ENCODE measurements at regions not wholly inside any gene's neighbourhood (a gene's known extent, or its start where the extent isn't known, plus 50 kb on each side); places are given as distances from the start of the nearest gene placed in this dataset.

DNA sequence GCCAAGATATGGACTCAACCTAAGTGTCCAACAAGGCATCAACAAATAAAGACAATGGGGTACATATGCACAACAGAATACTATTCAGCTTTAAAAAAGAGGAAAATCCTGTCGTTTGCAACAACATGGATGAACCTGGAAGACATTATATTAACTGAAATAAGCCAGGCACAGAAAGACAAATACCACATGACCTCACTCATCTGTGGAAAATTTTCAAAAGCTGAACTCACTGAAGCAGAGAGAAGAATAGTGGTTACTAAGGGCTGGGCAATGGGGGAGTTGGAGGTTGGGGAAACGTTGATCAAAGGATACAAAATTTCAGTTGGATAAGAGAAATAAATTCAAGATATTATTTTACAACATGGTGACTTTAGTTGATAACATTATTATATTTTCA is 221.4 kb upstream of the PITRM1 start:
- TF ChIP-seq GATA3 (IDR thresholded peaks at IDR 0.05; ENCODE audit: low read depth, low read length) = no peak
- TF ChIP-seq GATA2 (IDR thresholded peaks at IDR 0.05; ENCODE audit: low read depth, low read length) = no peak

DNA sequence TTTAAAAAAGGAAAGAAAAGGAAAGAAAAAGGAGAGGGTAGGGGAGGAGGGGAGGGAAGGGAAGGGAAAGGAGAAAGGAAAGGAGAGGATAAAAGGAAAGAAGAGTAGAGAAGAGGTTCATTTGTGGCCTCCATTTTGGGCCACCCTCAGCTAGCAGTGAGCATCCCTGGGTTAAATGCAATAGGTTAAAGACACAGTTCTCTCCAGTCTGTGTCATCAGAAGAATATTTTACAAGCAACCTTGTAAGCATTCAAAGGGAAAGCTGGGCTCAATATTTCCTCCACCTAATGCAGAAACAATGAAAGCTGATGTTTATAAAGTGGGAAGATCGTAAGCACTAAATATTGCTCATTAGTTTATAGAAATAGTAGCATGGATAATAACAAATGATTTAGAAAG is 219.1 kb upstream of the PITRM1 start:
- TF ChIP-seq GATA3 (IDR thresholded peaks at IDR 0.05; ENCODE audit: low read depth, low read length) (no peak), GATA2 (IDR thresholded peaks at IDR 0.05; ENCODE audit: low read depth, low read length) (no peak)

DNA sequence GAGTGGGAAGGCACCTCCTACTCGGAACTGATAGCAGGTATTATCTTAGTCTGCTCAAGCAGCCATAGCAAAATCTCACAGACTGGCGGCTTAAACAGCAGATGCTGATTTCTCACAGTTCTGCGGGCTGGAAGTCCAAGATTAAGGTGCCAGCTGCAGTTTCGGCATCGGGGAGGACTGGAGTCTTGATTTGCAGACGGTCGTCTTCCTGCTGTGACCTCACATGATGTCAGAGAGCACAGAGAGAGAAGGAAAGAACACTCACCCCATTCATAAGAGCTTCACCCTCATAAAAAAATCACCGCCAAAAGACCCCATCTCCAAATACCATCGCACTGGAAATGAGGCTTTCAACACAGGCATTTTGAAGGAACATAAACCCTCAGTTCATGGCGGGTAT is 216.5 kb upstream of the PITRM1 start:
- TF ChIP-seq GATA3 (IDR thresholded peaks at IDR 0.05; ENCODE audit: low read depth, low read length) (no peak), GATA2 (IDR thresholded peaks at IDR 0.05; ENCODE audit: low read depth, low read length) (no peak)

DNA sequence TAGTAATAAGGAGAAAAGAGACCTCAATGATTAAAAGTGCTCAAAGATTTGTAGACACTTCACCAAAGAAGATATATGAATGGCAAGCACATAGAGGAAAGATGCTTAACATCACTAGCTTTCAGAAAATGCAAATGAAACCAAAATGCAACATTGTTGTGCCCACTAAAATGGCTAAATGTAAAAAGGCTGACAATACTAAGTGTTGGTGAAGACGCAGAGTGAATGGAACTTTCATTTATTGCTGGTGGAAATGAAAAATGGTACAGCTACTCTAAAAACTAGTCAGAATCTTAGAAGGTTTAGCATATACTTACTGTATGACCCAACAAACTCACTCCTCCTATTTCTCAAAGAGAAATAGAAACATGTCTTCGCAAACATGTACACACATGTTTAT is 212.9 kb upstream of the PITRM1 start:
- TF ChIP-seq GATA2 (IDR thresholded peaks at IDR 0.05; ENCODE audit: low read depth, low read length) = no peak
- TF ChIP-seq GATA3 (IDR thresholded peaks at IDR 0.05; ENCODE audit: low read depth, low read length) = no peak

DNA sequence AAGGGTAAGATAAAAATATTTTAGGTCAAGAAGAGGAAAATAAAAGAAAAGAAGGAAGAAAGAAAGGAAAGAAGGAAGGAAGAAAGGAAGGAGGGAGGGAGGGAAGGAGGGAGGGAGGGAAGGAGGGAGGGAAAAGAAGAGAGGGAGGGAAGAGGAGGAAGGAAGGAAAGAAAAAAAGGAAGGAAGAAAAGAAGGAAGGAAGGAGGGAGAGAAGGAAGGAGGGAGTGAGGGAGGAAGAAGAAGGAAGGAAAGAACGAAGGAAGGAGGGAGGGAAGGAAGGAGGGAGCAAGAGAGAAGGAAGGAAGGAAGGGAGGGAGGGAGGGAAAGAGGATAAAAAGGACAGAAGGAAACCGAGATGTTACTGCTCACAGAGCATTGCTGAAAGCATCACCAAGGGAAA is 209.5 kb upstream of the PITRM1 start:
- no peak for TF ChIP-seq GATA3 (IDR thresholded peaks at IDR 0.05; ENCODE audit: low read depth, low read length)
- no peak for TF ChIP-seq GATA2 (IDR thresholded peaks at IDR 0.05; ENCODE audit: low read depth, low read length)

DNA sequence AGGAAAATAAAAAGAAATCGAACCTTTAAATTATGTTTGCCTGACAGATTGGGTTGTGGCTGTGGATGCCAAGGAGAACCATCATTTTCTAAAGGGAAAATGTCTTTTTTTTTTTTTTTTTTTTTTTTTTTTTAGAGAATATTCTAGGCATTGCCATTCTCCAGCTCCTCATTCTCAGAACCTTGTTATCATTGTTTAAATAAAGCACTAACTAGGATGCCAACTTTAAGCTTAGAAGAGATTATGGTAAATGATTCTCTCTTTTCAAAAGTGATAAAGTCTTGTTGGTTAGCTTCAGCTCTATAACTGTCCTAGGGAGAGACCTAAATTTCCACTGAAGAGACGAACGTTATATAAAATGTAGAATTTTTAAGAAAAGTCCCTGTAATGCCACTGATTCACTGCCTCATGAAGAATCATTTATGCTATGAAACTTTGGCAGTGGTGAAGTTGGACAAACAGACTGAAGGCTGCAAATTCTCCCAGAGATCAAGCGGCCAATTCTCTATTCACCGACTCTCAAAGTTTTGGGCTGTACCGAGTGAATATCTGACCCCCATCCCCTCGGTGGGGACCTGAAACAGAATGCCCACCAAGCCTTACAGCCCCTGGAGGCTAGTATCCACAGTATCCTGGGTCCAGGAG is 207.9 kb upstream of the PITRM1 start:
- TF ChIP-seq GATA3 (IDR thresholded peaks at IDR 0.05; ENCODE audit: low read depth, low read length) (no peak), GATA2 (IDR thresholded peaks at IDR 0.05; ENCODE audit: low read depth, low read length) (no peak)

DNA sequence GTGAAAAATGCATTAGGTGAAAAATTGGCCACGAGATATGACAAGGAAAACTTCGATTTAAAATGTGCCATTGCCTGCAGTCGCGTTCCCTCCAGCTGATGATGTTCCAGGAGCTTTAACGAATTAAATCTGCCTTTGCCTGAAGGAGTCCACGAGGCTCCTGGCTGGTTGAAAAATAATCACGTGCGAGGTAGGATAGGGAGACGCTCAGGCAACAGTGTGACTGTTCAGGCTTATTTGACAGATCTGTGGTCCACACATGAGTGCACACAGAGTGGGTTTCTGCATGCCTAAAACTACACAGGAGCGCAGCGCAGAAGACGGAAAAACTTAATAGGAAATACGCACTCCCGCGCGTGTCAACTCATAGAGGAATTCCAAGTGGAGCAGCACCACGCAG is 204.0 kb upstream of the PITRM1 start:
- TF ChIP-seq GATA2 (IDR thresholded peaks at IDR 0.05; ENCODE audit: low read depth, low read length) (no peak), GATA3 (IDR thresholded peaks at IDR 0.05; ENCODE audit: low read depth, low read length) (no peak)

DNA sequence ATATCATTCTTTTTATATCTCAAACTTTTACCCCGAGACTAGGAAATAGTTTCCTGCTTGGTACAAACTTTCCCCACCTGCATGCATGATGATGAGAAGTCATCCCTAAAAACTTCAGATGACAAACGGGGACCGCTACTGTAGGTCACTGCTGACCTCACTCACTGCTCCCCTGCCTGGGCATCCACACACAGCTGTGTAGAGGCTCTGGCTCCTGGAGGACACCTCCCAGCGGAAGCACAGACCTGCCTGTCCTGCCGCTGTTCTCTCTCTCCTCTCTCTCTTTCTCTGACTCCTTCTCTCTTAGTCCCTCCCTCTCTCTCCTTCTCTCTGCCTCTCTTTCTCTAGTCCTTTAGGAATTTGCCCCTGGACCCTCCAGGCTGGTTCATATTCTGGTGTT is 202.9 kb upstream of the PITRM1 start:
- TF ChIP-seq GATA3 (IDR thresholded peaks at IDR 0.05; ENCODE audit: low read depth, low read length) = no peak
- TF ChIP-seq GATA2 (IDR thresholded peaks at IDR 0.05; ENCODE audit: low read depth, low read length) = no peak

DNA sequence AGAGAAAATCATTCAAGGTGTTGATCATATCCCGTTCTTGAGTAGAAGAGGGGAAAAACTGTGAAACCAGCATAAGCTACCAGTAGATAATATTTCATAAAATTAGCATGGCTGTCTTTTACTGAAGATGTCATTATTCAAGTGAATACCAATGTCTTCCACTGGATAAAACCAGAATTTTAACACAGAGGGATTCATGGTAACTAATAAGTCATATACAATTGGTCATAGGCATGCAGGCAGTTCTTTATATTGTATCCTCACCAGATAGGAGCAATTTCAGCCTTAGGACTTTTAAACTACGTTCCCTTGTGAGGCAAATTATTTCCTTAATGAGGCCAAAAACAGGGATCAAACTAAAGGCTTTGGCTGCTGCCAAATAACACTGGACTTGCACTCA is 202.3 kb upstream of the PITRM1 start:
- no peak for TF ChIP-seq GATA3 (IDR thresholded peaks at IDR 0.05; ENCODE audit: low read depth, low read length)
- no peak for TF ChIP-seq GATA2 (IDR thresholded peaks at IDR 0.05; ENCODE audit: low read depth, low read length)

DNA sequence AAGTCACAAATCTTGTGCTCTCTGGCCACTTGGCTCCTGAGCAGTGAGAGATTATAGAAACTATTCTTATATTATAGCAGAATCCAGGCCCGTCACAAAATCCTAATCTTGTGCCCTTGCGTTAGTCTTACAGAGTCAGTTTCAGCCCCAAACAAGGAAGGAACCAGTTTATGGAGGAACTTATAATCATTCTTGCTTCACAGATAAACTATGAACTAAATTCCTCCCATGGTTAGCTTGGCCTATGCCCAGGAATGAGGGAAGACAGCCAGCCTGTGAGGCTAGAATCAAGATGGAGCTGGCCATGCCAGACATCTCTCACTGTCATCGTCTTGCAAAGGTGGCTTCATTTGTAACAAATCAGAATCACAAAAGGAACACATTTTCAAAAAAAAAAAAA is 199.7 kb upstream of the PITRM1 start:
- TF ChIP-seq GATA3 (IDR thresholded peaks at IDR 0.05; ENCODE audit: low read depth, low read length) = no peak
- TF ChIP-seq GATA2 (IDR thresholded peaks at IDR 0.05; ENCODE audit: low read depth, low read length) = no peak

DNA sequence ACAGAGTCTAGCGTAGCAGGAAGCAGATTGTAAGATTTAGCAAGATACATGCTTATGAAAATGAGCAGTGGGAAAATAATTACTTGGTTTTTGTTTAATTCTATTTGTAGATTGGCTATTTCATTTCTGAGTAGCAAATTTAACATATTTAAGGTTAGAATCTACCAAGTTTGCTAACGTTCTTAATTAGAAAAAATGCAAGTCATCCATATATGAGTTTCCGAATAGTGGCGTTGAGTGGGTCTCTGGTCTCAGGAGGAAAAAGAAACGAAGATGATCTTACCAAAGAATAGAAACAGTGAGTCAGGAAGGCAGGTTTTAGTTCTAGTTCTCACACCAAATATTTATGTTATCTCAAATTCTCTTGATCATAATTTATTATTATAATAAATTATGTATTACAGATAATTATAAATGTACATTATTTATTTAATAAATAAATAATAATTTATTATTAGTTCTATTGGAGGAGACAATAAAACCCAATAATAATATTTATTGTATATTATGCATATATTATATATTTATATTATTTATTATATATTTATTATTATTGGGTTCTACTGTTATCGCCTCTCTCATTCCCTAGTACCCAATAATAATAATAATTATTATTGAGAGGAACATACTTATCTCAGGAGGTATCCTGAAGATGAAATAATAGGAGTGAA is 194.3 kb upstream of the PITRM1 start:
- TF ChIP-seq GATA3 (IDR thresholded peaks at IDR 0.05; ENCODE audit: low read depth, low read length) (no peak), GATA2 (IDR thresholded peaks at IDR 0.05; ENCODE audit: low read depth, low read length) (no peak)

DNA sequence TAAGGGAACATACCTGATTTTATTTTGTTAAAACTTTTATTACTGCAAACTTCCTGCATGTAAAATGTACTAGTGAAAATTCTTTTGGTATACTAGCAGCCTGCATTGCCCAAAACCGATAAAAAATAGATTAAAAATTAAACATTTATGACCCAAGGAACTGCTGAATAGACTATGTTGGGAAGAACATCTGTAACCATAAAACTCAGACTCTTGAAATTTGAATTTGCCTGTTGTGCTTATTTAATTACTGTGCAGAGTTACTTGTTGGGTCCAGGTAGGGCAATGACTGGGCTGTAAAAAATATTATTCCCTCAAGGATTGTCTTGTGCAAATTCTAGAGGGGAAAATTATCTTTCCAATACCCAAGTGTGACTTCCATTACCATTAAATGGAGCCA is 193.5 kb upstream of the PITRM1 start:
- TF ChIP-seq GATA3 (IDR thresholded peaks at IDR 0.05; ENCODE audit: low read depth, low read length) (no peak), GATA2 (IDR thresholded peaks at IDR 0.05; ENCODE audit: low read depth, low read length) (no peak)

DNA sequence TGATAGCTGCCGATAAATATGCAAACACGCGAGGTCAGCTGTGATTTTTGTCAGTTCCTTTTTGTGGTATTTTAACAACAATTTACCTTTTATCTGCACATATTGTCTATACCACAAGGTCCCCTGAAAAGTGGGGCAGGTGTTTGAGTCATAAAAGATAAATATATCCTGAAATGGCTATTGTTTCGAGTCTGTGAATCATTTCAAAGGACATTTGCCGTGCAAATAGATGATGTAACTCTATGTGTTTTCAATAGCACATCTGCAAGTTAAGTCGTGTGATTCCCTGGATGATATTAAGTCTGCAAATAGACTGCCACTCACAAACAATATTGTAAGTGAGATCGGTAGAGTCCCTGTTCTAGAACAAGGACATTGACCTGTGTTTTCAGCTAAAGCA is 193.0 kb upstream of the PITRM1 start:
- no peak for TF ChIP-seq GATA3 (IDR thresholded peaks at IDR 0.05; ENCODE audit: low read depth, low read length)
- no peak for TF ChIP-seq GATA2 (IDR thresholded peaks at IDR 0.05; ENCODE audit: low read depth, low read length)

DNA sequence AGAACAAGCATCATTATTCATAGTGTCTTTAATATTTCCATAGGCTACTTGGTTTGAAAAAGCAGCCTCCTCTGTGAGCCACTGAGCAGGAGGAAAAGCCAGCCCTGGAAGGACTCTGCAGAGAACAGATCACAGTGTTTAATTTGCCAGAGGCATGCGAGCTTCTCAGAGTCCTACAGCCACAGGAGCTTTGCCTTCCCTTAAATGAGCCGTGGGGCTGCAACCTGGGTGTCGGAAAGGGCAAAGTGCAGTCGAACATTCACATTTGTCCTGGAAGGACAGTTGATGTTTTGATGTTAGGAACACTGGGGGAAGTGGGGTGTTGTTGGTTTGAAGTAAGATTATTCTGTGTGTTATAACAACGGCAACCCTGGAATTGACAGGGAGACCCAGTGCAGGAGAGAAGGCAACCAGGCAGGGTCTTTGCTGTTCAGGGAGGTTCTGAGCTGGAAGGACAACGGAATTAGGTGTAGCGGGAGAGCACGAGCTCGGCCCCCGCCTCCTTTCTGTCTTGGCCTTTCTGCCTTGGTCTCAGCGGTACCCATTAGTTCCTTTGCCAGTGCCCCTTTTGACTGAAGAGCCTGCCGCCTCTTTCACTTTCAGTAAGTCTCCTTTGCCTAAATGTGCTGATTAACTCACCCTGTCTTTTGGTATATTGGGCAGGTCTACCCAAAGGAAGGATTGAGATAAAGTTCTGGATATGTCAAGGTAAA is 192.3 kb upstream of the PITRM1 start:
- no peak for TF ChIP-seq GATA3 (IDR thresholded peaks at IDR 0.05; ENCODE audit: low read depth, low read length)
- TF ChIP-seq GATA2 (IDR thresholded peaks at IDR 0.05; ENCODE audit: low read depth, low read length) = no peak

Data from SH-SY5Y (cell line).